Stimulated activated naive CD8-positive, alpha-beta T cell treated with anti-CD3 and anti-CD28 coated beads, Interleukin-15, Interleukin-2, amounts not matched to agents 100 ng/mL and 50 ng/mL, for 24 hours (primary cell): ENCODE measurements at regions not wholly inside any gene's neighbourhood (a gene's known extent, or its start where the extent isn't known, plus 50 kb on each side); places are given as distances from the start of the nearest gene placed in this dataset.

Experiments
- H3K27ac Mint-ChIP-seq: one replicate; pipeline ENCODE4 v1.8.0; 2021; ENCODE audit warnings: mild to moderate bottlenecking, mixed read lengths
- H3K27me3 Mint-ChIP-seq: one replicate; pipeline ENCODE4 v1.8.0; 2021; ENCODE audit warnings: mixed read lengths
- H3K36me3 Mint-ChIP-seq: one replicate; pipeline ENCODE4 v1.8.0; 2021; ENCODE audit warnings: low read depth, mixed read lengths
- H3K4me1 Mint-ChIP-seq: one replicate; pipeline ENCODE4 v1.8.0; 2021; ENCODE audit warnings: low read depth, mixed read lengths
- H3K4me3 Mint-ChIP-seq: one replicate; pipeline ENCODE4 v1.8.0; 2021; ENCODE audit warnings: mild to moderate bottlenecking, mixed read lengths
- H3K9me3 Mint-ChIP-seq: one replicate; pipeline ENCODE4 v1.8.0; 2021; ENCODE audit warnings: mixed read lengths

- Mint-ChIP-seq H3K27me3 (peaks cover 24% of the 10 kb centered on the region), H3K27ac (no peak overlapping the region), H3K36me3 (no peaks in the 10 kb centered on the region), H3K4me3 (no peak overlapping the region), H3K9me3 (no peaks in the 10 kb centered on the region), H3K4me1 (no peaks in the 10 kb centered on the region)
Measured at GRCh38 chr7:35418716-35419390, 165.0 kb upstream of the TBX20 start.

- Mint-ChIP-seq H3K27ac (no peak overlapping the region), H3K4me1 (no peaks in the 10 kb centered on the region), H3K9me3 (no peaks in the 10 kb centered on the region), H3K36me3 (no peaks in the 10 kb centered on the region), H3K4me3 (no peak overlapping the region), H3K27me3 (peaks cover 26% of the 10 kb centered on the region)
Measured at GRCh38 chr7:35416568-35416967, 162.7 kb upstream of the TBX20 start.

- peaks cover 28% of the 10 kb centered on the region for H3K27me3 Mint-ChIP-seq
- H3K9me3 Mint-ChIP-seq = no peaks in the 10 kb centered on the region
- no peaks in the 10 kb centered on the region for H3K4me1 Mint-ChIP-seq
- no peaks in the 10 kb centered on the region for H3K36me3 Mint-ChIP-seq
- no peak overlapping the region for H3K27ac Mint-ChIP-seq
- H3K4me3 Mint-ChIP-seq = no peak overlapping the region
Measured at GRCh38 chr7:35415411-35415822, 161.5 kb upstream of the TBX20 start.

- Mint-ChIP-seq H3K36me3 (no peaks in the 10 kb centered on the region), H3K9me3 (no peaks in the 10 kb centered on the region), H3K4me3 (no peak overlapping the region), H3K4me1 (no peaks in the 10 kb centered on the region), H3K27ac (no peak overlapping the region), H3K27me3 (peaks cover 36% of the 10 kb centered on the region)
Measured at GRCh38 chr7:35411331-35411730, 157.4 kb upstream of the TBX20 start.

- H3K4me3 Mint-ChIP-seq = no peak overlapping the region
- H3K36me3 Mint-ChIP-seq = no peaks in the 10 kb centered on the region
- H3K27ac Mint-ChIP-seq = no peak overlapping the region
- H3K27me3 Mint-ChIP-seq = peaks cover 12% of the 10 kb centered on the region
- H3K9me3 Mint-ChIP-seq = no peaks in the 10 kb centered on the region
- H3K4me1 Mint-ChIP-seq = no peaks in the 10 kb centered on the region
Measured at GRCh38 chr7:35405461-35405860, 151.6 kb upstream of the TBX20 start.

GRCh38 chr7:35401217-35401879, 147.4 kb upstream of the TBX20 start:
- no peaks in the 10 kb centered on the region for H3K4me1 Mint-ChIP-seq
- no peaks in the 10 kb centered on the region for H3K9me3 Mint-ChIP-seq
- H3K36me3 Mint-ChIP-seq = no peaks in the 10 kb centered on the region
- no peak overlapping the region for H3K27ac Mint-ChIP-seq
- no peak overlapping the region for H3K4me3 Mint-ChIP-seq
- H3K27me3 Mint-ChIP-seq = peaks cover 11% of the 10 kb centered on the region

- Mint-ChIP-seq H3K9me3 (no peaks in the 10 kb centered on the region), H3K27me3 (peaks cover 11% of the 10 kb centered on the region), H3K36me3 (no peaks in the 10 kb centered on the region), H3K27ac (no peak overlapping the region), H3K4me3 (no peak overlapping the region), H3K4me1 (no peaks in the 10 kb centered on the region)
Measured at GRCh38 chr7:35399840-35400239, 145.9 kb upstream of the TBX20 start.

GRCh38 chr7:35399216-35399615, 145.3 kb upstream of the TBX20 start:
- H3K27me3 Mint-ChIP-seq = peaks cover 11% of the 10 kb centered on the region
- H3K36me3 Mint-ChIP-seq = no peaks in the 10 kb centered on the region
- no peak overlapping the region for H3K27ac Mint-ChIP-seq
- no peak overlapping the region for H3K4me3 Mint-ChIP-seq
- H3K4me1 Mint-ChIP-seq = no peaks in the 10 kb centered on the region
- H3K9me3 Mint-ChIP-seq = no peaks in the 10 kb centered on the region

GRCh38 chr7:35398518-35398917, 144.6 kb upstream of the TBX20 start:
- Mint-ChIP-seq H3K9me3 (no peaks in the 10 kb centered on the region), H3K27me3 (peaks cover 11% of the 10 kb centered on the region), H3K27ac (no peak overlapping the region), H3K4me1 (no peaks in the 10 kb centered on the region), H3K4me3 (no peak overlapping the region), H3K36me3 (no peaks in the 10 kb centered on the region)

GRCh38 chr7:35390146-35390545, 136.2 kb upstream of the TBX20 start:
- Mint-ChIP-seq H3K27me3 (peaks cover 8% of the 10 kb centered on the region), H3K4me3 (no peak overlapping the region)

GRCh38 chr7:35389636-35390035, 135.7 kb upstream of the TBX20 start:
- Mint-ChIP-seq H3K4me3 (no peak overlapping the region), H3K9me3 (no peaks in the 10 kb centered on the region), H3K27ac (no peak overlapping the region), H3K4me1 (no peaks in the 10 kb centered on the region), H3K27me3 (peaks cover 10% of the 10 kb centered on the region), H3K36me3 (no peaks in the 10 kb centered on the region)

More at GRCh38 chr7:35390146-35390545, 136.2 kb upstream of the TBX20 start:
- Mint-ChIP-seq H3K36me3 (no peaks in the 10 kb centered on the region), H3K27ac (no peak overlapping the region), H3K9me3 (no peaks in the 10 kb centered on the region), H3K4me1 (no peaks in the 10 kb centered on the region)

GRCh38 chr7:35386816-35387706, 133.2 kb upstream of the TBX20 start:
- H3K36me3 Mint-ChIP-seq = no peaks in the 10 kb centered on the region
- peaks cover 10% of the 10 kb centered on the region for H3K27me3 Mint-ChIP-seq
- no peaks in the 10 kb centered on the region for H3K9me3 Mint-ChIP-seq
- no peak overlapping the region for H3K4me3 Mint-ChIP-seq
- no peaks in the 10 kb centered on the region for H3K4me1 Mint-ChIP-seq
- H3K27ac Mint-ChIP-seq = no peak overlapping the region

GRCh38 chr7:35386082-35386815, 132.3 kb upstream of the TBX20 start:
- Mint-ChIP-seq H3K9me3 (no peaks in the 10 kb centered on the region), H3K4me1 (no peaks in the 10 kb centered on the region), H3K4me3 (no peak overlapping the region), H3K36me3 (no peaks in the 10 kb centered on the region), H3K27ac (no peak overlapping the region), H3K27me3 (peaks cover 10% of the 10 kb centered on the region)

- no peak overlapping the region for H3K27ac Mint-ChIP-seq
- no peak overlapping the region for H3K4me3 Mint-ChIP-seq
- H3K36me3 Mint-ChIP-seq = no peaks in the 10 kb centered on the region
- no peaks in the 10 kb centered on the region for H3K4me1 Mint-ChIP-seq
- no peaks in the 10 kb centered on the region for H3K9me3 Mint-ChIP-seq
- peaks cover 10% of the 10 kb centered on the region for H3K27me3 Mint-ChIP-seq
Measured at GRCh38 chr7:35384761-35385700, 131.1 kb upstream of the TBX20 start.
